SK-N-SH (cell line): ENCODE measurements at regions not wholly inside any gene's neighbourhood (a gene's known extent, or its start where the extent isn't known, plus 50 kb on each side); places are given as distances from the start of the nearest gene placed in this dataset.

Source experiments
- CTCF ChIA-PET: fragments of 300-600, 350-600 bp; formaldehyde crosslinking; extraction: SDS; loops from one replicate; lab custom pipeline; 2021; lab: Yijun Ruan, JAX
- POLR2A ChIA-PET: fragments of 350-600 bp; sonication (Branson Sonifier 250); formaldehyde crosslinking; extraction: SDS; loops from one replicate; lab custom pipeline; 2020; ENCODE audit warnings: antibody characterized with exemption, inconsistent platforms; lab: Yijun Ruan, JAX
- DNase-seq: peaks from one replicate; pipeline ENCODE4 v3.0.0; 2012
- H2AFZ ChIP-seq: fragments of 200-600 bp; sonication (generic); 2 replicates; pipeline ENCODE4 v1.8.1; 2016; ENCODE audit warnings: antibody characterized with exemption, mild to moderate bottlenecking, low read depth
- H3F3A ChIP-seq: fragments of 200-600 bp; sonication (generic); replicated peaks from 2 replicates; pipeline ENCODE3; 2016; ENCODE audit warnings: antibody characterized with exemption, mild to moderate bottlenecking; ENCODE audit not compliant: insufficient read depth
- H3K27ac ChIP-seq, 2 experiments: fragments of 200-500 bp in 1 of 2; fragments of 200-600 bp in 1 of 2; sonication (Bioruptor generic) in 1 of 2; sonication (generic), shearing (Covaris generic) in 1 of 2; 2 replicates each; pipeline versions ENCODE4 v1.5.1 to v1.6.1; 2014 to 2016; ENCODE audit warnings: low read depth in 2 of 2, inconsistent platforms in 1 of 2, low read length in 1 of 2, mild to moderate bottlenecking in 1 of 2, mixed read lengths in 1 of 2
- H3K27me3 ChIP-seq: fragments of 200-600 bp; sonication (generic), shearing (Covaris generic); 2 replicates; pipeline ENCODE4 v1.6.1; 2016; ENCODE audit warnings: mixed run types; ENCODE audit not compliant: insufficient read depth
- H3K36me3 ChIP-seq, 2 experiments: fragments of 200-500 bp in 1 of 2; fragments of 200-600 bp in 1 of 2; sonication (Bioruptor generic) in 1 of 2; sonication (generic) in 1 of 2; replicated peaks in 1 of 2; 2 replicates each; pipeline versions ENCODE3 to v1.5.1; 2014 to 2016; ENCODE audit warnings: low read length in 1 of 2, mild to moderate bottlenecking in 1 of 2; ENCODE audit not compliant: insufficient read depth in 2 of 2, control insufficient read depth in 1 of 2
- H3K4me1 ChIP-seq, 2 experiments: fragments of 200-500 bp in 1 of 2; fragments of 200-600 bp in 1 of 2; sonication (Bioruptor generic) in 1 of 2; sonication (generic), shearing (Covaris generic) in 1 of 2; 2 replicates each; pipeline versions ENCODE4 v1.5.1 to v1.6.1; 2014 to 2016; ENCODE audit warnings: low read depth in 1 of 2, low read length in 1 of 2, mixed run types in 1 of 2; ENCODE audit not compliant: insufficient read depth in 2 of 2, control insufficient read depth in 1 of 2
- H3K4me2 ChIP-seq: fragments of 200-600 bp; sonication (generic), shearing (Covaris generic); 2 replicates; pipeline ENCODE4 v1.6.1; 2017; ENCODE audit warnings: mixed run types
- H3K4me3 ChIP-seq, 2 experiments: fragments of 200-500 bp in 1 of 2; fragments of 200-600 bp in 1 of 2; sonication (Bioruptor generic) in 1 of 2; sonication (generic), shearing (Covaris generic) in 1 of 2; 2 replicates each; pipeline versions ENCODE4 v1.5.1 to v1.8.1; 2014 to 2016; ENCODE audit warnings: low read depth in 2 of 2, inconsistent platforms in 1 of 2, low read length in 1 of 2, mild to moderate bottlenecking in 1 of 2, mixed read lengths in 1 of 2, moderate library complexity in 1 of 2
- H3K79me2 ChIP-seq: fragments of 200-600 bp; sonication (generic); 2 replicates; pipeline ENCODE4 v1.8.1; 2017; ENCODE audit warnings: mild to moderate bottlenecking; ENCODE audit not compliant: insufficient read depth
- H3K9ac ChIP-seq: fragments of 200-600 bp; sonication (generic); 2 replicates; pipeline ENCODE4 v1.6.1; 2017; ENCODE audit warnings: mixed run types
- H3K9me2 ChIP-seq: fragments of 200-600 bp; sonication (generic); 2 replicates; pipeline ENCODE4 v1.6.1; 2017; ENCODE audit warnings: mixed run types
- H3K9me3 ChIP-seq: fragments of 200-600 bp; sonication (generic); 2 replicates; pipeline ENCODE4 v1.6.1; 2017; ENCODE audit warnings: mixed run types, mild to moderate bottlenecking, moderate library complexity
- H4K20me1 ChIP-seq: fragments of 200-600 bp; sonication (generic); 2 replicates; pipeline ENCODE4 v1.6.1; 2017; ENCODE audit warnings: mild to moderate bottlenecking, mixed run types; ENCODE audit not compliant: insufficient read depth
- CTCF ChIP-seq: fragments of 200-600 bp; sonication (generic); IDR thresholded peaks from 2 replicates; pipeline ENCODE4 v1.6.1; 2017; ENCODE audit warnings: antibody characterized with exemption, mild to moderate bottlenecking, moderate library complexity
- ELF1 ChIP-seq: IDR thresholded peaks from 2 replicates; pipeline ENCODE4 v1.4.0; 2012
- EP300 ChIP-seq, 2 experiments: IDR thresholded peaks; 2 replicates each; pipeline versions ENCODE4 v1.4.0 to v1.6.1; 2012; ENCODE audit warnings: borderline replicate concordance in 1 of 2, low read depth in 1 of 2, low read length in 1 of 2
- JUND ChIP-seq: IDR thresholded peaks from 2 replicates; pipeline ENCODE4 v1.4.0; 2012
- NFIC ChIP-seq: IDR thresholded peaks from 2 replicates; pipeline ENCODE4 v1.4.0; 2012; ENCODE audit warnings: borderline replicate concordance
- NRF1 ChIP-seq: IDR thresholded peaks from 2 replicates; pipeline ENCODE4 v1.6.1; 2012; ENCODE audit warnings: low read depth, mild to moderate bottlenecking, low read length
- PBX3 ChIP-seq: IDR thresholded peaks from 2 replicates; pipeline ENCODE4; 2012
- REST ChIP-seq: IDR thresholded peaks from 2 replicates; pipeline ENCODE4 v1.6.1; 2012; ENCODE audit warnings: mild to moderate bottlenecking, low read depth, low read length, moderate library complexity
- RFX5 ChIP-seq: IDR thresholded peaks from 2 replicates; pipeline ENCODE4 v1.6.1; 2012; ENCODE audit warnings: mild to moderate bottlenecking, improper control_type of control experiment, low read length
- ZBTB33 ChIP-seq: IDR thresholded peaks from 2 replicates; pipeline ENCODE4 v1.4.0; 2012; ENCODE audit warnings: low read depth, borderline replicate concordance
- WGBS: methylation state at CpG from one replicate; pipeline ENCODE4 v1.1.6; 2017; ENCODE audit warnings: low lambda C conversion rate; 5-methylcytosine and 5-hydroxymethylcytosine counted together

GRCh38 chr1:208347191-208347590 lies 103.0 kb upstream of the PLXNA2 start:
- H4K20me1 ChIP-seq = no peaks in the 10 kb centered on the region
- H3F3A ChIP-seq = no peaks in the 10 kb centered on the region
- no peaks in the 10 kb centered on the region for H3K9me2 ChIP-seq
- DNase-seq = no peak
- H3K9me3 ChIP-seq = no peaks in the 10 kb centered on the region
- H3K36me3 ChIP-seq = no peaks in the 10 kb centered on the region
- TF ChIP-seq PBX3 = no peak
- no peak for TF ChIP-seq NFIC
- TF ChIP-seq ELF1 = no peak
- TF ChIP-seq RFX5 = no peak
- no peak for TF ChIP-seq ZBTB33
- TF ChIP-seq EP300 (IDR thresholded peaks at IDR 0.05; ENCODE audit: borderline replicate concordance in 1 of 2, low read depth in 1 of 2, low read length in 1 of 2) = no peak
- no peak for TF ChIP-seq CTCF
- no peak for TF ChIP-seq REST
- no peak for TF ChIP-seq JUND
- no peak for TF ChIP-seq NRF1
- H3K4me2 ChIP-seq = no peak overlapping the region
- WGBS = 44% methylated on average over 5 of the region's 5 CpGs
- H3K4me3 ChIP-seq = no peak overlapping the region
- H2AFZ ChIP-seq = no peak overlapping the region
- ChIA-PET POLR2A (no interaction called here), CTCF (interaction anchor here (1.1 kb wide), 1 partner anchor 15 kb away, joined by 3 read pairs; no protein-coding TSS in a partner anchor)
- H3K27me3 ChIP-seq = no peaks in the 10 kb centered on the region
- H3K79me2 ChIP-seq = no peaks in the 10 kb centered on the region
- H3K27ac ChIP-seq = no peak overlapping the region
- H3K4me1 ChIP-seq = peaks cover 0 to 2% of the 10 kb centered on the region in 2 experiments; a peak in 2 of 4 replicates
- no peak overlapping the region for H3K9ac ChIP-seq
